Chondrocyte (in vitro differentiated cells): ENCODE measurements at regions not wholly inside any gene's neighbourhood (a gene's known extent, or its start where the extent isn't known, plus 50 kb on each side); places are given as distances from the start of the nearest gene placed in this dataset.

Experiments used
- DNase-seq: peaks from one replicate; pipeline ENCODE4 v3.0.0; 2021; ENCODE audit warnings: mixed read lengths, low spot score
- H3K27ac Mint-ChIP-seq: one replicate; pipeline ENCODE4 v1.8.0; 2021; ENCODE audit warnings: mild to moderate bottlenecking, moderate library complexity, mixed read lengths; ENCODE audit not compliant: unreplicated experiment
- H3K27me3 Mint-ChIP-seq: 2 replicates; pipeline ENCODE4 v1.8.0; 2021; ENCODE audit warnings: low read depth, mixed read lengths
- H3K36me3 Mint-ChIP-seq: 2 replicates; pipeline ENCODE4 v1.8.0; 2021; ENCODE audit warnings: low read depth, mixed read lengths
- H3K4me1 Mint-ChIP-seq: 2 replicates; pipeline ENCODE4 v1.8.0; 2021; ENCODE audit warnings: low read depth, mild to moderate bottlenecking, mixed read lengths
- H3K4me3 Mint-ChIP-seq: one replicate; pipeline ENCODE4 v1.8.0; 2021; ENCODE audit warnings: mild to moderate bottlenecking, moderate library complexity, mixed read lengths; ENCODE audit not compliant: unreplicated experiment
- H3K9me3 Mint-ChIP-seq: 2 replicates; pipeline ENCODE4 v1.8.0; 2021; ENCODE audit warnings: low read depth, mixed read lengths
- TF ChIP-seq, protein P1 (sequence below): fragments of 200-600 bp; sonication (generic); IDR thresholded peaks from 2 replicates; pipeline ENCODE4 v1.5.0; 2021; ENCODE audit warnings: antibody characterized with exemption, mild to moderate bottlenecking, moderate library complexity

DNA sequence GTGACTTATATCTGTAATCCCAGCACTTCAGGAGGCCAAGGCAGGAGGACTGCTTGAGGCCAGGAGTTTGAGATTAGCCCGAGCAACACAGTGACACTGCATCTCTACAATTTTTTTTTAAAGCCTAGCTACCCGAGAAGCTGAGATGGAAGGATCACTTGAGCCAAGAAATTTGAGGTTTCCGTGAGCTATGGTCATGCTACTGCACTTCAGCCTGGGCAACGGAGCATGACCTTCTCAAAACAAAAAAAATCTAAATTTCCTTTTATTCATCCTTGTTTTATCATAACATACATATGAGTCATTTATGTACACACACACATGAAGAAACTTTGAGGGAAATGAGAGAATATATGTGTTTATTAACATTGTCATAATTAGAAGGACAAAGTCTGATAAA, 277.5 kb upstream of the MAGI2 start:
- H3K27ac Mint-ChIP-seq, result no peak overlapping the region
- H3K4me1 Mint-ChIP-seq, result no peaks in the 10 kb centered on the region
- no peak overlapping the region for H3K4me3 Mint-ChIP-seq
- TF ChIP-seq, protein P1, sequence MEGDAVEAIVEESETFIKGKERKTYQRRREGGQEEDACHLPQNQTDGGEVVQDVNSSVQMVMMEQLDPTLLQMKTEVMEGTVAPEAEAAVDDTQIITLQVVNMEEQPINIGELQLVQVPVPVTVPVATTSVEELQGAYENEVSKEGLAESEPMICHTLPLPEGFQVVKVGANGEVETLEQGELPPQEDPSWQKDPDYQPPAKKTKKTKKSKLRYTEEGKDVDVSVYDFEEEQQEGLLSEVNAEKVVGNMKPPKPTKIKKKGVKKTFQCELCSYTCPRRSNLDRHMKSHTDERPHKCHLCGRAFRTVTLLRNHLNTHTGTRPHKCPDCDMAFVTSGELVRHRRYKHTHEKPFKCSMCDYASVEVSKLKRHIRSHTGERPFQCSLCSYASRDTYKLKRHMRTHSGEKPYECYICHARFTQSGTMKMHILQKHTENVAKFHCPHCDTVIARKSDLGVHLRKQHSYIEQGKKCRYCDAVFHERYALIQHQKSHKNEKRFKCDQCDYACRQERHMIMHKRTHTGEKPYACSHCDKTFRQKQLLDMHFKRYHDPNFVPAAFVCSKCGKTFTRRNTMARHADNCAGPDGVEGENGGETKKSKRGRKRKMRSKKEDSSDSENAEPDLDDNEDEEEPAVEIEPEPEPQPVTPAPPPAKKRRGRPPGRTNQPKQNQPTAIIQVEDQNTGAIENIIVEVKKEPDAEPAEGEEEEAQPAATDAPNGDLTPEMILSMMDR, result no peak
- H3K36me3 Mint-ChIP-seq, result peaks cover 1% of the 10 kb centered on the region
- H3K9me3 Mint-ChIP-seq, result peaks cover 35% of the 10 kb centered on the region
- no peak for DNase-seq
- H3K27me3 Mint-ChIP-seq, result peaks cover 2% of the 10 kb centered on the region

DNA sequence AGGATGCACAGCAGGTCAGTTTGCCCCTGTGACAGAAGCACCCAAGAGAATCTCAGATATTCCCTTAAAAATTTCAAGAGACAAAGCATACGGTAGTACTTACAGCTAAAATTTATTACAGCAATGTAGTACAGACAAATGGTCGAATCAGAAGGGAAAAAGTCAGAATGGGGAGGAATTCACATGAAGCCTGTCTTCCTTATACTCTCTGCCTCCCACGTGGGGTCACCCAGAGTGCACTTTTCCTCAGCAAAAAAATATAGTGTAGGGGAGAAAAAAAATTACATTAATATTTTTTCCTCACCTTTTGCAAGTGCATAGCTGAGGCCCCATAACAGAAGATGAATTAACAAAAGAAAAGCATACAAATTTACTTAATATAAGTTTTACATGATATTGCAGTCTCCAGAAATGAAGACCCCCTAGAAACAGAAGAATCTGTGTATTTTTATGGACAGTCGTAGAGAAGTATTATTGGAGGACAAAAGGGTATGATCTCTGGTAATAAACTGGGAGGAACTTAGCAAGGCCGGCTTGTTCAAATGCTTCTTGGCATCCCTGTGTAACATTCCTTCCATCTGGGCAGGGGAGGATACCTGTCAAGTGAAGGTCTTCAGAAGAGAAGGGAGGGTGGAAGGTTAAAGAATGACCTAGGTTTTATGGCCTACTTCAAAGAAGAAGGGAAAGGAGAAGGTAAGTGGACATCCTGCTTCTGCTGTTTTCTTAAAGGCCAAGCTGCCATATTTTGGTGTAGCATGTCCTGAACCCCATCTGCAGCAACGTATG, 270.6 kb upstream of the MAGI2 start:
- Mint-ChIP-seq H3K27me3 (peaks cover 5% of the 10 kb centered on the region), H3K27ac (no peak overlapping the region), H3K36me3 (no peaks in the 10 kb centered on the region), H3K9me3 (peaks cover 7% of the 10 kb centered on the region), H3K4me1 (no peaks in the 10 kb centered on the region), H3K4me3 (no peak overlapping the region)
- TF ChIP-seq, protein P1, result no peak
- DNase-seq, result no peak

DNA sequence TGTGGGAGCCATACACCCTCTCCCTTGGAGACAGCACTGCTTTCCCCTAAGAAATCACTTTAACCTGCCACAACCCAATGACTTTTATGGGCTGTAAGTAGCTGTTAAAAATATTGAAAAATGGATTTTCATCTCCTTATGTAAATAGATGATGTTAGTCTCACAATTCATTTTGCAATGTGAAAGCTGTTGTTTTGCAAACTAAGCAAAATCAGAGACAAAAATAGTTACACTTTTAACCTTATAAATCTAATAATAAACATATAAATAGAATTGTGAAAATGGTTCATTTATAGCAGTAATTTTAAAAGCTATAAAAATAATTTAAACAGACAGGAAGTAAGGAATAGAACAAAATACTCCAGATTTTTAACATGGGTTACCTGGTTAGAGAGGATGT, 268.8 kb upstream of the MAGI2 start:
- TF ChIP-seq, protein P1, result no peak
- Mint-ChIP-seq H3K27me3 (peaks cover 2% of the 10 kb centered on the region), H3K36me3 (no peaks in the 10 kb centered on the region)

DNA sequence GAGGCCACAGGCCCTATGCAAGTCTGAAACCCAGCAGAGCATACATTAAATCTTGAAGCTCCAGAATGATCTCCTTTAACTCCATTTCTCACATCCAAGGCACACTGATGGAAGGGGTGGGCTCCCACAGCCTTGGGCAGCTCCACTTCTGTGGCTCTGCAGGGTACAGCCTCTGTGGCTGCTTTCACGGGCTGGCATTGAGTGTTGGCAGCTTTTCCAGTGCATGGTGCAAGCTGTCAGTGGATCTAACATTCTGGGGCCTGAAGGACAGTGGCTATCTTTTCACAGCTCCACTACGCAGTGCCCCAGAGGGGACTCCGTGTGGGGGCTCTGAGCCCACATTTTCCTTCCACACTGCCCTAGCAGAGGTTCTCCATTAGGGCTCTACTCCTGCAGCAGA, 265.7 kb upstream of the MAGI2 start:
- no peak for DNase-seq
- H3K27me3 Mint-ChIP-seq, result no peaks in the 10 kb centered on the region
- TF ChIP-seq, protein P1, result no peak
- no peak overlapping the region for H3K27ac Mint-ChIP-seq
- no peaks in the 10 kb centered on the region for H3K9me3 Mint-ChIP-seq
- no peaks in the 10 kb centered on the region for H3K36me3 Mint-ChIP-seq
- H3K4me3 Mint-ChIP-seq, result no peak overlapping the region
- no peaks in the 10 kb centered on the region for H3K4me1 Mint-ChIP-seq

More for the DNA sequence above, 268.8 kb upstream of the MAGI2 start:
- Mint-ChIP-seq H3K4me3 (no peak overlapping the region), H3K4me1 (no peaks in the 10 kb centered on the region), H3K27ac (no peak overlapping the region), H3K9me3 (no peaks in the 10 kb centered on the region)
- no peak for DNase-seq

DNA sequence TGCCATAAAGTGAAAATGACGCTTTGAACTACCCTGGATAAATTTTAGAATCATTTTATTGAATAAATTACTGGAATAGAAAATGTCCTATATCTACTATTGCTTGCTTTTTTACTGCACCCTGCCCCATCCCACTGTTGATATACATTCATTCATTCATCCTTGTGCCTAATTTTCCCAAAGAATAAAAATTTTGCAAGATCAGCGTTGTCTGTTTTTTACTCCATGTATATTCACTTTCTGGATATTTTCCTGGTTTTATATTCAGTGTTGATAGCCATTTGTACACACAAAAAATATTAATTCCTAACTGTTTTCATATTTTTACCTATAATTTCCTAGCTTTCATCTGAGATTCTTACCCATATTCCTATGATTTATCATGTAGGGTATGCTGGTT, 262.9 kb upstream of the MAGI2 start:
- Mint-ChIP-seq H3K9me3 (no peaks in the 10 kb centered on the region), H3K27ac (no peak overlapping the region), H3K27me3 (peaks cover 3% of the 10 kb centered on the region), H3K4me3 (no peak overlapping the region), H3K4me1 (no peaks in the 10 kb centered on the region), H3K36me3 (no peaks in the 10 kb centered on the region)
- no peak for DNase-seq
- TF ChIP-seq, protein P1, result no peak
